ENCODE measurements at regions not wholly inside any gene's neighbourhood (a gene's known extent, or its start where the extent isn't known, plus 50 kb on each side); places are given as distances from the start of the nearest gene placed in this dataset.

DNA sequence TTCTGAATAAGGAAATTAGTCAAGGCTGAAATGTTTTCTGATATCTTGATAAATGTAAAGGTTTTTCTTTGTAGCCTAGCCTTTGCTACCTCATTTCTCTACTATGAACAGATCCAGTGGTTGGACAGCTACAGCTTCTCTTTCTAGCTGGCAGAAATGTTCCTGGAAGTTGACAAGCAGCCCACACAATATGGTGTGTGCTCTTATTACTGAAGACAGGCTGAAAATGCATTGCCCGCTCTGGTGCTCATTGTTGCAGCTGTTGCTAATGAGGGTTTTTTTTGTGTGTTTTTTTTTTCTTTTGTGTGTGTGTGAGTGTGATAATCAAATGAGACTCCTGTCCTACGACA is 844.3 kb upstream of the SEMA6D start:
- Histone ChIP-seq H4K20me1 (ENCODE audit: insufficient read depth, low read length) (no peaks in the 10 kb centered on the region), H3K9me2 (ENCODE audit: low read depth, low read length) (no peaks in the 10 kb centered on the region; the same call in 1 of the 2 replicates), H3K9ac (ENCODE audit: low read length) (no peak overlapping the region), H3F3A (ENCODE audit: insufficient read depth, low read length) (no peaks in the 10 kb centered on the region), H3K79me2 (ENCODE audit: insufficient read depth, low read length) (no peaks in the 10 kb centered on the region), H3K4me1 (ENCODE audit: insufficient read depth, low read length, severe bottlenecking) (no peaks in the 10 kb centered on the region), H3K27me3 (ENCODE audit: insufficient read depth, low read length) (no peaks in the 10 kb centered on the region), H3K4me3 (ENCODE audit: low read depth, low read length, poor library complexity, severe bottlenecking) (no peak overlapping the region), H2AFZ (ENCODE audit: low read length) (no peak overlapping the region), H3K27ac (ENCODE audit: low read depth, low read length, poor library complexity, severe bottlenecking) (no peak overlapping the region), H3K4me2 (ENCODE audit: low read length) (no peak overlapping the region), H3K36me3 (ENCODE audit: insufficient read depth, low read length) (no peaks in the 10 kb centered on the region), H3K9me3 (ENCODE audit: low read length) (no peaks in the 10 kb centered on the region)
- TF ChIP-seq, protein P1, sequence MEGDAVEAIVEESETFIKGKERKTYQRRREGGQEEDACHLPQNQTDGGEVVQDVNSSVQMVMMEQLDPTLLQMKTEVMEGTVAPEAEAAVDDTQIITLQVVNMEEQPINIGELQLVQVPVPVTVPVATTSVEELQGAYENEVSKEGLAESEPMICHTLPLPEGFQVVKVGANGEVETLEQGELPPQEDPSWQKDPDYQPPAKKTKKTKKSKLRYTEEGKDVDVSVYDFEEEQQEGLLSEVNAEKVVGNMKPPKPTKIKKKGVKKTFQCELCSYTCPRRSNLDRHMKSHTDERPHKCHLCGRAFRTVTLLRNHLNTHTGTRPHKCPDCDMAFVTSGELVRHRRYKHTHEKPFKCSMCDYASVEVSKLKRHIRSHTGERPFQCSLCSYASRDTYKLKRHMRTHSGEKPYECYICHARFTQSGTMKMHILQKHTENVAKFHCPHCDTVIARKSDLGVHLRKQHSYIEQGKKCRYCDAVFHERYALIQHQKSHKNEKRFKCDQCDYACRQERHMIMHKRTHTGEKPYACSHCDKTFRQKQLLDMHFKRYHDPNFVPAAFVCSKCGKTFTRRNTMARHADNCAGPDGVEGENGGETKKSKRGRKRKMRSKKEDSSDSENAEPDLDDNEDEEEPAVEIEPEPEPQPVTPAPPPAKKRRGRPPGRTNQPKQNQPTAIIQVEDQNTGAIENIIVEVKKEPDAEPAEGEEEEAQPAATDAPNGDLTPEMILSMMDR (IDR thresholded peaks at IDR 0.05; ENCODE audit: low read length): no peak
- TF ChIP-seq EZH2 (IDR thresholded peaks at IDR 0.05; ENCODE audit: borderline replicate concordance, low read length): no peak

DNA sequence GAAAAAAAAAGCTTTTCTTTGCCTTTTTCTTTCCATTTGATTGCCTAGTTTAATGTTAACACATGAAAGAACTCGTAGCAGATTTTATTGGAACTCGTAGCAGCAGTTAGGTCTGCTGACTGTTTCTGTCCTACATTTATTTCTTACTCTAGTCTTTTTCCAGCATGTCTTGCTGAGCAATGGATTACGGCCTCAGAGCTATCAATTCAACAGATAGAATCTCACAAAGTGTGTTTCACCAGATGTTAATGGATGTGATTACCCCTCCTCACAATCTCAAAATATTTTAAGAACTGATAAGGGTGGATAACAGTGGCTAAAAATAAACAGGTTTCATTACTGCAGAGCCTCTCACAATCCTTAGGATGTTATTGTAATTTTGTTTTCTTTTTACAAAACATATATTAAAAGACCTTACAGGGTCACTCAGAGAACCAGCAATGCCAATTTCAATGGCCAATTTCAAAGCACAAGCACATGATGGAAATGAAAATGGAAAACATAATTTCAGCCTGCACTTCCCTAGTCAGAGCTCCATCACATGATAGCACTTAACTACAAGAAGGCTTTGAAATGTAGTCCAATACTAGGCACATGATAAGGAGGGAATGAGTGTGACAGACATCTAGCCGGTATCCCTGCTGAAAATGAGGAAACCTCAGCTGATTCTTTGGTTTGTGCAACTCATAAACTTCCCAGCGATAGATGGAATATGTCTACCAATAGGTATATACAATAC is 838.1 kb upstream of the SEMA6D start:
- no peaks in the 10 kb centered on the region for H3K27me3 ChIP-seq (ENCODE audit: insufficient read depth, low read length)
- no peak overlapping the region for H2AFZ ChIP-seq (ENCODE audit: low read length)
- H3K4me2 ChIP-seq (ENCODE audit: low read length): no peak overlapping the region
- no peaks in the 10 kb centered on the region for H3K9me2 ChIP-seq (ENCODE audit: low read depth, low read length)
- no peaks in the 10 kb centered on the region for H3K9me3 ChIP-seq (ENCODE audit: low read length)
- H3K79me2 ChIP-seq (ENCODE audit: insufficient read depth, low read length): no peaks in the 10 kb centered on the region
- H3K36me3 ChIP-seq (ENCODE audit: insufficient read depth, low read length): no peaks in the 10 kb centered on the region
- no peaks in the 10 kb centered on the region for H3K4me1 ChIP-seq (ENCODE audit: insufficient read depth, low read length, severe bottlenecking)
- H3K9ac ChIP-seq (ENCODE audit: low read length): no peak overlapping the region
- H3K27ac ChIP-seq (ENCODE audit: low read depth, low read length, poor library complexity, severe bottlenecking): no peak overlapping the region
- H4K20me1 ChIP-seq (ENCODE audit: insufficient read depth, low read length): no peaks in the 10 kb centered on the region
- no peaks in the 10 kb centered on the region for H3F3A ChIP-seq (ENCODE audit: insufficient read depth, low read length)
- no peak for TF ChIP-seq EZH2 (IDR thresholded peaks at IDR 0.05; ENCODE audit: borderline replicate concordance, low read length)
- TF ChIP-seq, protein P1 (IDR thresholded peaks at IDR 0.05; ENCODE audit: low read length): no peak
- no peak overlapping the region for H3K4me3 ChIP-seq (ENCODE audit: low read depth, low read length, poor library complexity, severe bottlenecking)

DNA sequence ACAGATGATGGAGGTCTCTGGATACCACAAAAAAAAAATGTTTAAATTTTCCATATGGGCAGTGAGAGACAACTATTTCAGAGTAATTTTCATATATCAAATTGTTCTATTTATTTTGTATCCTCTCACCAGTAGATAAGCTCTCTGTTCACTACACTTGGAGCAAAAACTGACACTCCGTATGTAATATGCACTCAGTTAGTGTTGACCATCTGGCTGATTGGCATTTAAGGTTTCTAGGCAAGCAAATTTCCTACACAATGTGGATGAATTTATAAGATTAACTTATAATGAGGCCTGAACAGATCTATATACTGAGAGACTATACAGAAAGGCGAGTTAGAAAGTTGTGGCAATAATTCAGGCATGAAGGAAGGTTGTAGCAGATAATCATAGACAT is 836.5 kb upstream of the SEMA6D start:
- no peaks in the 10 kb centered on the region for H3K79me2 ChIP-seq (ENCODE audit: insufficient read depth, low read length)
- H3K4me3 ChIP-seq (ENCODE audit: low read depth, low read length, poor library complexity, severe bottlenecking): no peak overlapping the region
- no peak overlapping the region for H3K4me2 ChIP-seq (ENCODE audit: low read length)
- no peaks in the 10 kb centered on the region for H3K36me3 ChIP-seq (ENCODE audit: insufficient read depth, low read length)
- no peak for TF ChIP-seq EZH2 (IDR thresholded peaks at IDR 0.05; ENCODE audit: borderline replicate concordance, low read length)
- TF ChIP-seq, protein P1 (IDR thresholded peaks at IDR 0.05; ENCODE audit: low read length): no peak
- H3K9me3 ChIP-seq (ENCODE audit: low read length): no peaks in the 10 kb centered on the region
- H3K9me2 ChIP-seq (ENCODE audit: low read depth, low read length): no peaks in the 10 kb centered on the region
- no peak overlapping the region for H3K27ac ChIP-seq (ENCODE audit: low read depth, low read length, poor library complexity, severe bottlenecking)
- no peaks in the 10 kb centered on the region for H4K20me1 ChIP-seq (ENCODE audit: insufficient read depth, low read length)
- no peak overlapping the region for H3K9ac ChIP-seq (ENCODE audit: low read length)
- no peaks in the 10 kb centered on the region for H3F3A ChIP-seq (ENCODE audit: insufficient read depth, low read length)
- no peaks in the 10 kb centered on the region for H3K27me3 ChIP-seq (ENCODE audit: insufficient read depth, low read length)
- H2AFZ ChIP-seq (ENCODE audit: low read length): no peak overlapping the region
- H3K4me1 ChIP-seq (ENCODE audit: insufficient read depth, low read length, severe bottlenecking): no peaks in the 10 kb centered on the region
